GM13976 (cell line): ENCODE measurements at regions not wholly inside any gene's neighbourhood (a gene's known extent, or its start where the extent isn't known, plus 50 kb on each side); places are given as distances from the start of the nearest gene placed in this dataset.

ENCODE experiments used
- DNase-seq: peaks from one replicate; pipeline ENCODE4 v3.0.0; 2012; ENCODE audit warnings: low spot score
- in situ Hi-C: fragments of 300-500 bp; cut with MboI; formaldehyde crosslinking; loops from one replicate; pipeline ENCODE4 v1.12.0; 2022; ENCODE audit warnings: low sequenced_read_pairs, mixed read lengths, inconsistent platforms; ENCODE audit not compliant: unreplicated experiment
- TF ChIP-seq, protein P1 (sequence below): IDR thresholded peaks from 2 replicates; pipeline ENCODE4 v1.5.1; 2012; ENCODE audit warnings: borderline replicate concordance, mild to moderate bottlenecking; ENCODE audit not compliant: insufficient read depth; ENCODE audit errors: extremely low read depth, missing control alignments, control extremely low read depth

DNA sequence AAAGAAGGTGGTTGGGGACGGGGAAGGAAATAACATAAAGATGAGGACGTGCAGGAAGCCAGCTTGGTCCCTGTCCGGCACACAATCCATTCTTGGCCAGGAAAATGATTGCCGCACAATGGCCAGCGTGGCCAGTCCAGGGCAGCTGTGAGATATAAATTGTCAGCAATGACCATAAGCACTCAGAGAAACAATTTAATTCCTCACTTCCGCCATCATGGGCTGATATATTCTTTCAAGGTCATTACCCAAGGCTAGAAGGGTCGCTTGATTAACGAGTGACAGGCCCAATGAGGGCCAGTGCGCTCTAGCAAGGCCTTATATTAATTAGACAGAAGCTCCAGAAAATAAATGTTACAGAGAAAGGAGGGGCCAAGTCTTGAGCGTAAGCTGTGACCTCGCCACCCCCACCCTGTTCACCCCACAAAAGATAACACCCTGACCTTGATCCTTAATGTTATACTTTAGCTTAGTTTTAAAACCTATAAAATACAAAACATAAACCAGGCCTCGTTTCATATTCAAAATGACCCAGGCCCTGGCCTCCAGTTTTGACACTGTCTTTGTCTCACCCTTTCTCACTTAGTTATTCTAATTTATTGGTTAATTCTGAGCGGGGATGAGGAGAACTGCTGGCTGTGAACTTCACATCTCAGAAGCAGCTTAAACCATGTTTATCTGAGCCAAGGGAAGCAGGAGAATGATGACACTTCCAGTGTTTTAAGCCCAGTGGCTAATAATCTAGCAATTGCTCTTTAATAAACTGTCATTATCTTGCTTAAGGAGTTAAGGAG, 478.3 kb upstream of the ZFHX3 start:
- in situ Hi-C loops: no loop called here
- TF ChIP-seq, protein P1, sequence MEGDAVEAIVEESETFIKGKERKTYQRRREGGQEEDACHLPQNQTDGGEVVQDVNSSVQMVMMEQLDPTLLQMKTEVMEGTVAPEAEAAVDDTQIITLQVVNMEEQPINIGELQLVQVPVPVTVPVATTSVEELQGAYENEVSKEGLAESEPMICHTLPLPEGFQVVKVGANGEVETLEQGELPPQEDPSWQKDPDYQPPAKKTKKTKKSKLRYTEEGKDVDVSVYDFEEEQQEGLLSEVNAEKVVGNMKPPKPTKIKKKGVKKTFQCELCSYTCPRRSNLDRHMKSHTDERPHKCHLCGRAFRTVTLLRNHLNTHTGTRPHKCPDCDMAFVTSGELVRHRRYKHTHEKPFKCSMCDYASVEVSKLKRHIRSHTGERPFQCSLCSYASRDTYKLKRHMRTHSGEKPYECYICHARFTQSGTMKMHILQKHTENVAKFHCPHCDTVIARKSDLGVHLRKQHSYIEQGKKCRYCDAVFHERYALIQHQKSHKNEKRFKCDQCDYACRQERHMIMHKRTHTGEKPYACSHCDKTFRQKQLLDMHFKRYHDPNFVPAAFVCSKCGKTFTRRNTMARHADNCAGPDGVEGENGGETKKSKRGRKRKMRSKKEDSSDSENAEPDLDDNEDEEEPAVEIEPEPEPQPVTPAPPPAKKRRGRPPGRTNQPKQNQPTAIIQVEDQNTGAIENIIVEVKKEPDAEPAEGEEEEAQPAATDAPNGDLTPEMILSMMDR: no peak
- DNase-seq: no peak

DNA sequence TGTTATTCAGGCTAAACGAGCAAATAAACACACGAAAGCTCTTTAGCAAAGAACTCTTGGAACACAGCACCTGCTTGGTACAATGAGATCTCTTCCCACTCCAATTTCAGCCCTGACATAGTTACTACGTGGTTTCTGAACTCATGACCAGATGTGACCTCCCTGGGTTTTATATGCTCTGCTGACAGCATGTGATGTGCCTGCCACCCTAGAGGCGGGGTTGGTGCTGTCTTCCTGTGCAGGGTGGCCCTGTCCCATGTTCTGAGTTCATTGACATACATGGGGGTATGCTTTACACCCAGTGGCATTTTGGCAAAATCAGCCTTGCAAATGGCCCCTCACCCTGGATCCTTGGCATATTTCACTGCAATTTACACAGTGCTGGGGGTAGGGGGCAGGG, 475.3 kb upstream of the ZFHX3 start:
- TF ChIP-seq, protein P1: no peak
- in situ Hi-C loops: no loop called here
- no peak for DNase-seq

DNA sequence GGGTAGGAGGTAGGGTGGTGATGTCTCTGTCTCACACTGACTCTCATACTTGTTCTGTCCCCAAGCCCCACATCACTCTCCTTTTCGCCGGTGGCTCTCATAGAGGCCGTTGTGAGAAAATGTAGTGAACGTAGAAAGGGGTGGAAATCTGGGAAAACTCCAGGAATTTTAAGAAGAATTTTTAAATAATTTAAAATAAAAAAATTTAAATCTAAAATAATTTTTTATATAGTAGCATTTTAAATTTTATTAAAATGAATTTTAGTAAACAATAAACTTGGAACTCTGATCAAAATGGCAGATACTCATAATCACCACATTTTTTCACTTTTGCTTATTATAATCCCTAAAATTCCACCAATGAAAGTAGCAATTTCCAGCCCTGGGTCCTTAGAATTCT, 473.6 kb upstream of the ZFHX3 start:
- in situ Hi-C loops: no loop called here
- TF ChIP-seq, protein P1: no peak
- no peak for DNase-seq

DNA sequence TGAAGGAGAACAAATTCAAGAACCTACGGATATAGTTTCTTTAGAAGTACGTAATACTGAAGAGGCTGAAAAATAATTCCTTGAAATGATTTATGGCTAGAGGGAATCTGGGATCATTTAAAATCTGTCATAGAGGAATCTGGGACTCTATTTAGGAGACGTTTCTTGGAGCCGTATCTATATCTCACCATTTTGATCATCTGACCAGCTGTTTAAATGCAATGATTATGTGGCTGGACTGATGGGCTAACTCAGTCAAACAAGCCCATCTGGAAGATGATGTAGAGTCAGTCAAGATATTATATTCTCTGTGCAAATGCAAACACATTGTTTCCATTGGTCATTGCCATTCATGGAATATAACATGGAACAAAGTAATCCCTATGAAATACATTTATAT, 467.7 kb upstream of the ZFHX3 start:
- TF ChIP-seq, protein P1: no peak
- in situ Hi-C loops: no loop called here

DNA sequence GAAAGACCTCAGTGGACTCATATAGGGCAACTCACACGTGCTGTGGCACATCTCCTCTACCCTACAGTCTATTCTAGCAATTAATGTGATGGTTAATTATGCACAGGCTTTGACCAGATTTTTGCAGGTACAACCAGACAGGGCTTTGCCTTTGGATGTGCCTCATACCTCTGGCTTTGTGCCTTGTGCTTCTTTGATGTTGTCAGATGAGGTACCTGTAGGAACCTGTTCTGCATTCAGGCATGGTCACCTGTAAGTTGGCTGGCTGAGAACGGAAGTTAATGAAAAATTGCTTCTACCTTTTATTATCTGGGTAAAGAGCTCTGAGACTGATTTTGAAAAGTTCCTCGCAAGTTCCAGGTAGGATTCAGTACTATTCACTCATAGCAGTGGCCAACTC, 462.9 kb upstream of the ZFHX3 start:
- DNase-seq: no peak
- TF ChIP-seq, protein P1: no peak
- in situ Hi-C loops: no loop called here

More for the DNA sequence above, 467.7 kb upstream of the ZFHX3 start:
- DNase-seq: no peak

DNA sequence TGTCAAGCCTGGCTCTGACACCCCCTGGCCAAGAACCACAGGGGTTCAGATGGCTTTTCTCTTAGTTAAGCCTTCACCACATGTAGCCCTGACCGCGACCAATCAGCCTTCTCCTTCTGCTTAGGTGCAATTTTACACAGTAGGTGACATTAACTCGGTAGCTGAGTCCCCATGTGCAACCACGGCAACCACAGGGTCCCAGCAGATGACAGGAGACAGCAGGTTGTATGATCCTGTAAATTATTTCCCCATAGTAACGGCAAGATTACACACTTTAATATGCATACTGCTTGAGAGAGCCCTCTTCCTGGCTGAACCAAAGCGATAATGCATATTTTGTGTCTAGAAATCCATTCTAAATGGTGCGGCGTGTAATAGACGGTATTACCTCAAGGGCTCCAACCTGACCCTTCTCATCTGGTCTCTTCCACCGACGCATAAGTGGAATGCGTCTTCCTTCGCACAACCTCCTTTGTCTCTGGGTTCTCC, 458.7 kb upstream of the ZFHX3 start:
- no peak for DNase-seq
- TF ChIP-seq, protein P1: no peak
- in situ Hi-C loops: no loop called here
